WERI-Rb-1 (cell line): ENCODE measurements at regions not wholly inside any gene's neighbourhood (a gene's known extent, or its start where the extent isn't known, plus 50 kb on each side); places are given as distances from the start of the nearest gene placed in this dataset.
A peak's percentile ranks its signal among the peaks of the same experiment; 100 is the strongest.

Experiments
- DNase-seq: peaks from one replicate; pipeline ENCODE4 v3.0.0-alpha.2; 2020
- H3K27ac ChIP-seq: fragments of 250-450 bp; sonication (Bioruptor Pico); 2 replicates; pipeline ENCODE4 v1.5.1; 2020; ENCODE audit warnings: mild to moderate bottlenecking, moderate library complexity
- H3K27me3 ChIP-seq: fragments of 250-450 bp; sonication (Bioruptor Pico); 2 replicates; pipeline ENCODE4 v1.5.1; 2021; ENCODE audit warnings: mild to moderate bottlenecking, low read depth, moderate library complexity; ENCODE audit not compliant: insufficient read depth, severe bottlenecking
- H3K36me3 ChIP-seq: fragments of 250-450 bp; sonication (Bioruptor Pico); 2 replicates; pipeline ENCODE4 v1.5.1; 2020; ENCODE audit warnings: mild to moderate bottlenecking, moderate library complexity
- H3K4me3 ChIP-seq: 2 replicates; pipeline ENCODE4 v1.5.1; 2011; ENCODE audit warnings: low read depth, mild to moderate bottlenecking, control low read depth, low read length
- H3K9me3 ChIP-seq: fragments of 250-450 bp; sonication (Bioruptor Pico); 2 replicates; pipeline ENCODE4 v1.5.1; 2021; ENCODE audit warnings: mild to moderate bottlenecking, moderate library complexity; ENCODE audit not compliant: severe bottlenecking
- TF ChIP-seq, protein P1 (sequence below): IDR thresholded peaks from 2 replicates; pipeline ENCODE4 v1.5.1; 2011; ENCODE audit warnings: low read depth, mild to moderate bottlenecking, control low read depth, inconsistent platforms, low read length

DNA sequence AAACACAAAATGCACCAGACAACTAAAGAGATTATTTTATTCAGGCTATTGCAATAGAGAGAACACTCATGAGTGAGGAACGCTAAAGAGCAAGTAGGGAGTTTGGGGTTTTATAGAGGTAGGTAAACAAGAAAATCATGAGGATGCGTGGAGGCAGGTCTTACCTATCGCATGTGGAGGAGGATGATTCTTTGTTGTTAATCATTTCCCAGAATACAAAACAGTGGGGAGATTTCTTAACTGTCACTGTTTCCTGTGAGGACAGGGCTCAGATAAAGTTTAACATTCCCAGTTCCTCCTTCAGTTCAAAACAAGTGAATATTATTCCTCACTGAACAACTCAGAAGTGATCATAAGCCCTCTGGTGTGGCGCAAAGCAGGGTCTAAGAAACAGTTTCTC lies 156.1 kb upstream of the MGAT5 start:
- TF ChIP-seq, protein P1, sequence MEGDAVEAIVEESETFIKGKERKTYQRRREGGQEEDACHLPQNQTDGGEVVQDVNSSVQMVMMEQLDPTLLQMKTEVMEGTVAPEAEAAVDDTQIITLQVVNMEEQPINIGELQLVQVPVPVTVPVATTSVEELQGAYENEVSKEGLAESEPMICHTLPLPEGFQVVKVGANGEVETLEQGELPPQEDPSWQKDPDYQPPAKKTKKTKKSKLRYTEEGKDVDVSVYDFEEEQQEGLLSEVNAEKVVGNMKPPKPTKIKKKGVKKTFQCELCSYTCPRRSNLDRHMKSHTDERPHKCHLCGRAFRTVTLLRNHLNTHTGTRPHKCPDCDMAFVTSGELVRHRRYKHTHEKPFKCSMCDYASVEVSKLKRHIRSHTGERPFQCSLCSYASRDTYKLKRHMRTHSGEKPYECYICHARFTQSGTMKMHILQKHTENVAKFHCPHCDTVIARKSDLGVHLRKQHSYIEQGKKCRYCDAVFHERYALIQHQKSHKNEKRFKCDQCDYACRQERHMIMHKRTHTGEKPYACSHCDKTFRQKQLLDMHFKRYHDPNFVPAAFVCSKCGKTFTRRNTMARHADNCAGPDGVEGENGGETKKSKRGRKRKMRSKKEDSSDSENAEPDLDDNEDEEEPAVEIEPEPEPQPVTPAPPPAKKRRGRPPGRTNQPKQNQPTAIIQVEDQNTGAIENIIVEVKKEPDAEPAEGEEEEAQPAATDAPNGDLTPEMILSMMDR: no peak

DNA sequence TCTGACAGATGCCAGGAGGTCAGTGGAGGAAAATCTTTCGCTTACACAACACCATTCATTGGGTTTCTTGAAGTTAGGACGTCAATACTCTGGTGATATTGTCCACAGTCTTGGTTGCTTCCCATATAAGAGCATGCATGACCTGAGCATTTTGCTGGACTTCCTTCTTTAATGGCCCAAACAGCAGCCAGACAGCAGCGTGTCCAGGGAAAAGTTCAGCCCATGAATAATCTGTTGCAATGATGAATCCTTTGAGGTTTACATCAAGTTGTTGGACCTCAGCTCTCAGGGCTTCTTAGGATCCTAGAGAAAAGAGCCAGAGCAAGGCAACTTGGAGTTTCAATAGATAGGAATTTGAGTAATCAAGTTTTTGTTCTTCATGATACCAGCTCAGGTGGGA lies 155.6 kb upstream of the MGAT5 start:
- no peak for DNase-seq
- Histone ChIP-seq H3K4me3 (no peak overlapping the region), H3K36me3 (no peaks in the 10 kb centered on the region), H3K9me3 (no peaks in the 10 kb centered on the region), H3K27ac (no peak overlapping the region), H3K27me3 (no peaks in the 10 kb centered on the region)
- TF ChIP-seq, protein P1: no peak

More for the DNA sequence above, 156.1 kb upstream of the MGAT5 start:
- Histone ChIP-seq H3K27me3 (no peaks in the 10 kb centered on the region), H3K4me3 (no peak overlapping the region), H3K27ac (no peak overlapping the region), H3K36me3 (no peaks in the 10 kb centered on the region), H3K9me3 (no peaks in the 10 kb centered on the region)
- no peak for DNase-seq

DNA sequence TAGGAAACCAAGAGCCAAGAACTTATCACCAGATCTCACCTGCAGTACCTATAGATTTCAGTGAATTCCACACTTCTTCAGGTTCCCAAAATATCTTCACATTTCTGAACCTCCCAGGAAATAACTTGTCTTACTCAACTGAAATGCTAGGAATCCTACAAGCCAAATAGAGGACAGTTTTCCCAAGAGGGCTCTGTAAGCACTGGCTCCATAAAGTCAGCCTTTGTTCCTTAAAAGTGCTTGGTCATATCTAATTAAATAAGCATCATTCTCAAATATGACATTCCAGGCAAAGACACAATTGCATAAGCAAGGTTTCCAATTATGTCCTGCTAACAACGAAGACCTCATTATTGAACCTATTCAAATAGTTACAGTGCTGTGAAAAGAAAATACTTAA lies 154.6 kb upstream of the MGAT5 start:
- DNase-seq: no peak
- Histone ChIP-seq H3K9me3 (no peaks in the 10 kb centered on the region), H3K27ac (no peak overlapping the region), H3K36me3 (no peaks in the 10 kb centered on the region), H3K4me3 (no peak overlapping the region), H3K27me3 (no peaks in the 10 kb centered on the region)
- TF ChIP-seq, protein P1: no peak

DNA sequence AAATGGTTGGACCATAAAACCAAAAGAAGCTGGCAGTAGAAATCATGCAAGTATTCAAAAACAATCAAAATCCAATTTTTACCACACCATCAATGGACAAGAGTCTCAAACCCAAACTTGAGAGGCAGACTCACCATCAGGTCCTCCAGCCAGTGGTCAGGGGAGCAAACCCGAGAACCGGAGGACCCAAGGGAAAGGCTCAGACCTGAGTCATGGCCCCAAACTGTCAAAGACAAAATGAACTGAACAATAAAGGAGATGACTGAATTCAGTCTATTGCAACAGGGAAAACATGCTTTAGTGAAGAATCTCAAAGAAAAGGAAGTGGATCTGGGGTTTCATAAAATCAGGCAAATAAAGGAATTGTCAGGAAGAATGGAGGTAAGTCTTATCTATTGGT lies 150.7 kb upstream of the MGAT5 start:
- DNase-seq: no peak
- TF ChIP-seq, protein P1: no peak
- no peak overlapping the region for H3K27ac ChIP-seq
- H3K9me3 ChIP-seq: no peaks in the 10 kb centered on the region
- H3K4me3 ChIP-seq: no peak overlapping the region
- H3K27me3 ChIP-seq: no peaks in the 10 kb centered on the region
- no peaks in the 10 kb centered on the region for H3K36me3 ChIP-seq

DNA sequence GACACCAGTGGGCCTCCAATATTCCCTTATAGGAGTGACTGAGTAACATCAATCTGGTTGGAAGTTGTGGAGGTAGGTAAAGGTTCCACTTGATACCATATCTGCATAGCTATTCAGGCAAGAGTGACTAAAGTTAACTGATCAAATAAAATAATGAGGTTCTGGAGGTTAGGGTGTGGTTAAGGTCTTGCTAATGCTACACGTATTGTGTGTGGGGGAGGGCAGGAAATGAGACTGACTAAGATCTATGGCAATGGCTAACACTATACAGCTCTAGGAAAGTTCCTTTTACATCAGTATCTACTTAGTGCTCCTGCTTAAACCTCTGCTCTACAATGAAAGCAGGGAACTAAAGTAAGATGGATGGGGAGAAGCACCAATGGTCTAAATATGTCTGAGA lies 149.1 kb upstream of the MGAT5 start:
- Histone ChIP-seq H3K4me3 (no peak overlapping the region), H3K36me3 (no peaks in the 10 kb centered on the region), H3K27me3 (no peaks in the 10 kb centered on the region), H3K9me3 (peaks cover 3% of the 10 kb centered on the region), H3K27ac (no peak overlapping the region)
- TF ChIP-seq, protein P1: no peak
- DNase-seq: no peak

DNA sequence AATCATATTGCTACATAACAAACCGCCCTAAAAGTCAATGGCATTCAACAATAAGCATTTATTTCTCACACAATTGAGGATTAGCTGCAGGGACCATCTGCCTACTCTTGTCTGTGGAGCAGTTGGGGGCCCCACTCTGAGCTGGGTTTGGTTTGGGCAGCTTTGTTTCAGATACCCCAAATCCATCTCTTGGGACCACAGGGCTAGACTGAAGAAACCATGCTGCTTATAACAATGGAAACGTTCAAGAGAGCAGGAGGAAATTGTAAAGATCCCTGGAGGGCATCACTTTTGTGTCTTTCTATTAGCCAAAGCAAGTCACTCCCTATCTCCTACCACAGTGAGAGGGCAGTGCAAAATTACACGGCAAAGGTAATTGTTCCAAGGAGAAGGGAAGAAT lies 146.5 kb upstream of the MGAT5 start:
- TF ChIP-seq, protein P1: no peak
- Histone ChIP-seq H3K4me3 (no peak overlapping the region), H3K27ac (peak overlapping the region; percentile 59), H3K27me3 (no peaks in the 10 kb centered on the region), H3K9me3 (peaks cover 13% of the 10 kb centered on the region), H3K36me3 (no peaks in the 10 kb centered on the region)
- peak; percentile 52 for DNase-seq
